ENCODE measurements at regions not wholly inside any gene's neighbourhood (a gene's known extent, or its start where the extent isn't known, plus 50 kb on each side); places are given as distances from the start of the nearest gene placed in this dataset.

GRCh38 chr11:79637219-79637618 is 196.4 kb upstream of the TENM4 start:
- Histone ChIP-seq H4K20me1 (replicated peaks; ENCODE audit: control insufficient read depth, extremely low read depth, insufficient read depth, low read length) (no peaks in the 10 kb centered on the region), H3K27me3 (ENCODE audit: control insufficient read depth in 2 of 2, insufficient read depth in 2 of 2, low read length in 2 of 2) (no peaks in the 10 kb centered on the region), H3K36me3 (ENCODE audit: control insufficient read depth in 2 of 2, extremely low read depth in 1 of 2, insufficient read depth in 2 of 2, low read length in 2 of 2) (no peaks in the 10 kb centered on the region), H3K27ac (ENCODE audit: insufficient read depth, low read depth, low read length) (no peak overlapping the region), H3K4me2 (ENCODE audit: insufficient read depth, low read length) (no peak overlapping the region), H2AFZ (ENCODE audit: low read depth, low read length) (no peak overlapping the region), H3K4me3 (replicated peaks in 1 of 3; ENCODE audit: insufficient read depth in 1 of 3, low read depth in 1 of 3, low read length in 3 of 3) (no peak overlapping the region), H3K4me1 (ENCODE audit: control insufficient read depth, extremely low read depth, insufficient read depth, low read length) (no peaks in the 10 kb centered on the region), H3K79me2 (ENCODE audit: control insufficient read depth, insufficient read depth, low read length) (no peaks in the 10 kb centered on the region), H3K9me1 (replicated peaks; ENCODE audit: control insufficient read depth, extremely low read depth, insufficient read depth, low read length) (no peaks in the 10 kb centered on the region), H3K9ac (replicated peaks; ENCODE audit: extremely low read depth, insufficient read depth, low read length) (no peak overlapping the region), H3K9me3 (replicated peaks; ENCODE audit: control insufficient read depth, insufficient read depth, low read length) (peaks cover 6% of the 10 kb centered on the region)
- dilution Hi-C loops (cut with MboI; ENCODE audit: extremely low pct_ligation_motif_present, low sequenced_read_pairs) (no loop called here), intact Hi-C loops (cut with micrococcal nuclease) (no loop called here)
- DNase-seq (ENCODE audit: low read depth, low spot score): no peak
- TF ChIP-seq CTCF (IDR thresholded peaks at IDR 0.05; ENCODE audit: extremely low read depth in 1 of 2, insufficient read depth in 1 of 2, low read depth in 1 of 2, low read length in 2 of 2) (no peak), POLR2AphosphoS5 (IDR thresholded peaks at IDR 0.05; ENCODE audit: insufficient read depth, low read depth, low read length) (no peak), MYC (IDR thresholded peaks at IDR 0.05; ENCODE audit: low read depth, low read length) (no peak), EZH2 (IDR thresholded peaks at IDR 0.05; ENCODE audit: borderline replicate concordance, low read depth, low read length, severe bottlenecking) (no peak), GATA2 (IDR thresholded peaks at IDR 0.05; ENCODE audit: insufficient read depth, insufficient read length, low read depth, low read length) (no peak), JUN (IDR thresholded peaks at IDR 0.05; ENCODE audit: borderline replicate concordance, insufficient read depth, insufficient read length, low read depth) (no peak), POLR2A (IDR thresholded peaks at IDR 0.05; ENCODE audit: low read depth, low read length) (no peak), FOS (IDR thresholded peaks at IDR 0.05; ENCODE audit: borderline replicate concordance, insufficient read depth, low read length) (no peak)
- TF ChIP-seq, protein P1, sequence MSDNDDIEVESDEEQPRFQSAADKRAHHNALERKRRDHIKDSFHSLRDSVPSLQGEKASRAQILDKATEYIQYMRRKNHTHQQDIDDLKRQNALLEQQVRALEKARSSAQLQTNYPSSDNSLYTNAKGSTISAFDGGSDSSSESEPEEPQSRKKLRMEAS (IDR thresholded peaks at IDR 0.05; ENCODE audit: insufficient read depth, insufficient read length): no peak
- CTCF ChIA-PET: no interaction called here
- BruUV-seq (replicated peaks): no TSS peak
- POLR2A ChIA-PET: no interaction called here
- no peak for FAIRE-seq
